Esophagus (tissue), 2 donors: ENCODE measurements at regions not wholly inside any gene's neighbourhood (a gene's known extent, or its start where the extent isn't known, plus 50 kb on each side); places are given as distances from the start of the nearest gene placed in this dataset.
"Not testable (repeated sequence)": the region's sequence is repeated elsewhere in the genome, so short reads cannot be mapped to it uniquely, and the experiment has no call there.

Experiments used
- H3K27ac ChIP-seq, 2 donors: one replicate each; pipeline ENCODE4 v1.5.1; 2013; ENCODE audit warnings: low read depth in 2 of 2, mild to moderate bottlenecking in 2 of 2, inconsistent platforms in 1 of 2, low read length in 1 of 2, moderate library complexity in 1 of 2
- H3K27me3 ChIP-seq, 2 donors: one replicate each; pipeline ENCODE4 v1.6.1; 2013; ENCODE audit warnings: low read length in 2 of 2, control low read depth in 1 of 2, mild to moderate bottlenecking in 1 of 2; ENCODE audit not compliant: insufficient read depth in 2 of 2, control insufficient read depth in 1 of 2
- H3K36me3 ChIP-seq, 2 donors: one replicate each; pipeline ENCODE4 v1.6.1; 2013; ENCODE audit warnings: low read length in 1 of 2; ENCODE audit not compliant: control insufficient read depth in 2 of 2, insufficient read depth in 2 of 2
- H3K4me1 ChIP-seq, 2 donors: one replicate each; pipeline ENCODE4 v1.6.1; 2013; ENCODE audit warnings: low read length in 1 of 2; ENCODE audit not compliant: control insufficient read depth in 2 of 2, insufficient read depth in 2 of 2
- H3K4me3 ChIP-seq, 2 donors: one replicate each; pipeline ENCODE4 v1.5.1; 2013; ENCODE audit warnings: low read length in 2 of 2, mild to moderate bottlenecking in 2 of 2, low read depth in 1 of 2, moderate library complexity in 1 of 2
- H3K9me3 ChIP-seq, 2 donors: one replicate each; pipeline ENCODE4 v1.6.1; 2013; ENCODE audit warnings: mild to moderate bottlenecking in 2 of 2, low read depth in 1 of 2, low read length in 1 of 2, moderate library complexity in 1 of 2; ENCODE audit not compliant: control insufficient read depth in 2 of 2, insufficient read depth in 1 of 2
- WGBS, 2 donors: extraction: QIAGEN DNeasy Blood & Tissue Kit; methylation state at CpG; one replicate each; pipeline ENCODE4 v1.1.7; 2013; 5-methylcytosine and 5-hydroxymethylcytosine counted together
- donor health status: healthy with polysubstance abuse.
- donor health status: Bipolar disorder and iron deficiency.

DNA sequence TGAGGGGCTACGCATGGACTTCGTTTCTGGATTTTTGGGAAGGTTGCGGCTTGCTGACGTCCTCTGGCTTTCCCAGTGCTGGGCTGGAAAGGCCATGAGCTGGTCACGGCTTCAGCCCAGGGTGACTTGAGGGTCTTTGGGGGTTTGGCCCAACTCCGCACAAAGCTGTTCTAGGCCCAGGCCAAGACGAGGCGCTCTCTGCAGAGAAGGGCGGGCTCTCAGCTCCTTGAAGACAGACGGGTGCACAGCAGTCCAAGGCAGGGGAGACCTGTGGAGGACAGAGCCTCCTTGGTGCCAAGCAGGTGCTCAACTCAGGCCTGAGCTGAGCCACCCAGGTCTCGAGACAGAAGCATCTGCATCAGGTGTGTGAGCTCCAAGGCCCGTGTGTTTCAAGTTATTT is 1003.7 kb downstream of the BRD1 start:
- no peaks in the 10 kb centered on the region for H3K27me3 ChIP-seq
- WGBS, 2 donors = 78 to 82% methylated on average over 12 of the region's 12 CpGs
- H3K4me3 ChIP-seq = no peak overlapping the region
- H3K27ac ChIP-seq = no peak overlapping the region
- H3K4me1 ChIP-seq = no peaks in the 10 kb centered on the region
- H3K36me3 ChIP-seq = no peaks in the 10 kb centered on the region
- H3K9me3 ChIP-seq = no peaks in the 10 kb centered on the region

GRCh38 chr22:48822278-48823233 is 1005.1 kb downstream of the BRD1 start:
- 85 to 88% methylated on average over 19 of the region's 19 CpGs for WGBS, 2 donors
- Histone ChIP-seq H3K4me3 (no peak overlapping the region), H3K9me3 (no peaks in the 10 kb centered on the region), H3K4me1 (no peaks in the 10 kb centered on the region), H3K27me3 (no peaks in the 10 kb centered on the region), H3K27ac (no peak overlapping the region), H3K36me3 (no peaks in the 10 kb centered on the region)

GRCh38 chr22:48821727-48822126 is 1005.9 kb downstream of the BRD1 start:
- H3K4me1 ChIP-seq = no peaks in the 10 kb centered on the region
- WGBS, 2 donors = 83 to 86% methylated on average over 10 of the region's 10 CpGs
- H3K4me3 ChIP-seq = no peak overlapping the region
- H3K36me3 ChIP-seq = no peaks in the 10 kb centered on the region
- no peak overlapping the region for H3K27ac ChIP-seq
- no peaks in the 10 kb centered on the region for H3K9me3 ChIP-seq
- no peaks in the 10 kb centered on the region for H3K27me3 ChIP-seq

GRCh38 chr22:48821346-48821690 is 1006.4 kb downstream of the BRD1 start:
- 61 to 68% methylated on average over 10 of the region's 10 CpGs for WGBS, 2 donors
- Histone ChIP-seq H3K4me3 (no peak overlapping the region), H3K27me3 (no peaks in the 10 kb centered on the region), H3K9me3 (no peaks in the 10 kb centered on the region), H3K4me1 (no peaks in the 10 kb centered on the region), H3K36me3 (no peaks in the 10 kb centered on the region), H3K27ac (no peak overlapping the region)

DNA sequence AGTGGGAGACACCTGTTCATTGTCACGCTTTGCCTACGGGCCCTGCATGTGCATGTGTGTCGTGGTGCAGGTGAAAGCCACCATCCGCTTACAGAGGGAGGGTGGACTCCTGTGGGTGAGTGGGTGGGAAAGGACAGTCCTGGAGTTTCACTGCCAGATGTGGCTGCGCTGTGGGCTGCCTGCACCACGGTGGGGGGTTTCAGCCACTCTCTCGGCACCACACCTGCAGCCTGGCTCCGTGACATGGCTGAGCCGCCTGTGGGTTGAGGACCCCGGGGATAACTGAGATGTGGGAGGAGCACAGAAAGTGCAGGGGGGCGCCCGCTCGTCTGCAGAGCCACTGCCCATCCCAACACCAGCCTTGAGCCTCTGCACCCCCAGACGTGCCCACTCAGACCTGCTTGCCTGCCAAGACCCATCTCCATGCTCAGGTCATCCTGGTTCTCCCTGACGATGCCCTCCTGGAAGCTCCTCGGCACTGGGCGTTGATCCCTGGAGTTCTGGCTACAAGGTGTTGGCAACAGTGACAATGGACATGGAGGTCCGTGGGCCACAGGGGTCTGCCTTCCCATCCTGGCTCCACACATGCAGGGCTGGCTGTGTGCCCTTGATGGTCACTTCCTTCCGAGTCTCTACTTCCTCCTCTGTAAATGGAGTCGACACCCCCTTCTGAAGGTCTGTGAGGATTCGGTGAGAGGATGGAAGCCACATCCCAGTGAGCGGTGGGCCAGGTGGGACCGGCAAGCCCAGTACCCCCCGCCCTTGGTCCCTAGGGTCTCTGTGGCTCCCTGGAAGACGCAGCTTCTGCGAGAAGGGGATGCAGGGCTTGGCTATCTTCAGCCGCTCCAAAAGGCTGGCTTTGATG is 1007.0 kb downstream of the BRD1 start:
- WGBS, 2 donors = 65 to 74% methylated on average over 24 to 27 of the region's 27 CpGs
- H3K9me3 ChIP-seq = no peaks in the 10 kb centered on the region
- H3K27me3 ChIP-seq = no peaks in the 10 kb centered on the region
- no peaks in the 10 kb centered on the region for H3K36me3 ChIP-seq
- H3K4me1 ChIP-seq = no peaks in the 10 kb centered on the region
- H3K4me3 ChIP-seq = no peak overlapping the region
- H3K27ac ChIP-seq = no peak overlapping the region

- no peaks in the 10 kb centered on the region for H3K27me3 ChIP-seq
Observed at GRCh38 chr22:48819961-48820360, 1007.7 kb downstream of the BRD1 start.

DNA sequence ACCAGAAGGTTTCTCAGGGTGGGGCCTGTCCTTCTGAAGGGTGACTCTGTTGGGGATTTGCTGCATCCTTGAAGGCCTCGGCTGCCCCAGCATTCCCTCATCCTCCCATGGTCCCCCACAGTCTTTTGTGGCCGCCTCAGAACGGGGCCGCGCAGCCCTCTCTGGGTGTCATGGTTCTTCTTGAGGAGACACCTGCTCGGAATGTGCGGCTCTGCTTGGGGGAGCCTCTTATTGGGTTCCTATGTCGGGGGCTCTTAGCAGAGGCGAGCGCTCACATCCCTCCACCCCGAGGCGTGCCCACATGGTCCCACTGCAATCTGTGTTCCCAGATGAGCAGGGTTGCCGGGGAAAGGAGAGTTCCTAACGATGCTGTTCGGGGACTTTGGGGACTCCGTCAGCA is 1008.4 kb downstream of the BRD1 start:
- Histone ChIP-seq H3K27ac (no peak overlapping the region), H3K9me3 (no peaks in the 10 kb centered on the region), H3K4me1 (no peaks in the 10 kb centered on the region), H3K27me3 (no peaks in the 10 kb centered on the region), H3K4me3 (no peak overlapping the region), H3K36me3 (no peaks in the 10 kb centered on the region)
- WGBS, 2 donors = 85 to 92% methylated on average over 16 of the region's 16 CpGs

More at GRCh38 chr22:48819961-48820360, 1007.7 kb downstream of the BRD1 start:
- Histone ChIP-seq H3K4me3 (no peak overlapping the region), H3K9me3 (no peaks in the 10 kb centered on the region), H3K36me3 (no peaks in the 10 kb centered on the region), H3K27ac (no peak overlapping the region), H3K4me1 (no peaks in the 10 kb centered on the region)
- WGBS, 2 donors = 40 to 41% methylated on average over 13 of the region's 13 CpGs

GRCh38 chr22:48817491-48817890 is 1010.2 kb downstream of the BRD1 start:
- not testable (repeated sequence) for H3K36me3 ChIP-seq, H3K4me1 ChIP-seq, H3K9me3 ChIP-seq, H3K27ac ChIP-seq, H3K27me3 ChIP-seq, H3K4me3 ChIP-seq
- 89 to 92% methylated on average over 10 of the region's 10 CpGs for WGBS, 2 donors

DNA sequence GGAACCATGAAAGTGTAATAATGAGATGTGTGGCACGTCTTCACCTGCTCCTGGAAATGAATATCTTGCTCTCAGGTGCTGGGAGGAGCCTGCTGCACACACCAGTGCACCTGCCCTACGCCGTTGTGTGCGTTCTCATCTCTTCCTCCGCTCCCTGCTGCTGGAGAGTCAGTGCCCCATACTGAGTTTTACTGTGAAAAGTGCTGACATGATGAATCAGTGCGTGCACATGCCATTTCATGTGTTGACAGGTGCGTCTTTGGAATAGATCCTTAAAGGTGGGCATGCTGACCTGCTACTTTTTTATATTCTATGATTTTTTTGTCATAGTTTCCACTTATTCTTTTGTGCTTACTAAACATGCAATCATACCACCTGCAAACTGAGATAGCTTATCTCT is 1015.8 kb downstream of the BRD1 start:
- H3K36me3 ChIP-seq = no peaks in the 10 kb centered on the region
- no peaks in the 10 kb centered on the region for H3K4me1 ChIP-seq
- H3K4me3 ChIP-seq = no peak overlapping the region
- H3K9me3 ChIP-seq = no peaks in the 10 kb centered on the region
- no peak overlapping the region for H3K27ac ChIP-seq
- no peaks in the 10 kb centered on the region for H3K27me3 ChIP-seq
- 64 to 79% methylated on average over 7 of the region's 7 CpGs for WGBS, 2 donors
